HEK293 (cell line): ENCODE measurements at regions not wholly inside any gene's neighbourhood (a gene's known extent, or its start where the extent isn't known, plus 50 kb on each side); places are given as distances from the start of the nearest gene placed in this dataset.

Experiments
- CTCF ChIA-PET: fragments of 350-600 bp; formaldehyde crosslinking; extraction: SDS; loops from one replicate; lab custom pipeline; 2021; ENCODE audit warnings: antibody characterized with exemption; lab: Yijun Ruan, JAX
- POLR2A ChIA-PET: fragments of 300-600 bp; formaldehyde crosslinking; extraction: SDS; loops from one replicate; lab custom pipeline; 2020; ENCODE audit warnings: antibody characterized with exemption, inconsistent platforms; lab: Yijun Ruan, JAX
- H3K27ac ChIP-seq: fragments of 200-500 bp; sonication (Bioruptor generic); 2 replicates; pipeline ENCODE4 v1.5.1; 2014; ENCODE audit warnings: low read depth, low read length, control low read depth, inconsistent platforms; ENCODE audit errors: extremely low read depth
- H3K36me3 ChIP-seq, 2 experiments: fragments of 200-500 bp in 1 of 2; sonication (Bioruptor generic) in 1 of 2; 1 replicate in 1 of 2; 2 replicates in 1 of 2; pipeline ENCODE4 v1.5.1; 2014 to 2017; ENCODE audit warnings: inconsistent platforms in 2 of 2, low read length in 2 of 2; ENCODE audit not compliant: control insufficient read depth in 2 of 2, insufficient read depth in 1 of 2
- H3K4me1 ChIP-seq: fragments of 200-500 bp; sonication (Bioruptor generic); 2 replicates; pipeline ENCODE4 v1.5.1; 2014; ENCODE audit warnings: mild to moderate bottlenecking, low read length, inconsistent platforms; ENCODE audit not compliant: control insufficient read depth, insufficient read depth
- H3K4me3 ChIP-seq: 2 replicates; pipeline ENCODE4 v1.5.1; 2011; ENCODE audit warnings: low read depth, mild to moderate bottlenecking, control low read depth, low read length, moderate library complexity
- H3K9me3 ChIP-seq: fragments of 200-500 bp; sonication (Bioruptor generic); 2 replicates; pipeline ENCODE4 v1.5.1; 2014; ENCODE audit warnings: low read depth, low read length, inconsistent platforms; ENCODE audit not compliant: control insufficient read depth, insufficient read depth
- HOXD13 ChIP-seq: sonication (generic); formaldehyde crosslinking; IDR thresholded peaks from 2 replicates; pipeline ENCODE4 v1.8.0; 2022; ENCODE audit warnings: missing genetic modification reagents, borderline replicate concordance
- KLF10 ChIP-seq: fragments of 450-650 bp; IDR thresholded peaks from 2 replicates; pipeline ENCODE4 v1.5.1; 2018; ENCODE audit warnings: missing biosample characterization, mild to moderate bottlenecking, missing genetic modification characterization
- KLF17 ChIP-seq: fragments of 450-650 bp; formaldehyde crosslinking; IDR thresholded peaks from 2 replicates; pipeline ENCODE4 v1.5.1; 2016; ENCODE audit warnings: missing biosample characterization, missing genetic modification characterization
- KLF8 ChIP-seq: fragments of 450-650 bp; formaldehyde crosslinking; IDR thresholded peaks from 2 replicates; pipeline ENCODE4 v1.5.1; 2016; ENCODE audit warnings: missing biosample characterization, missing genetic modification characterization
- ZBTB49 ChIP-seq: fragments of 450-650 bp; formaldehyde crosslinking; IDR thresholded peaks from 2 replicates; pipeline ENCODE4 v1.5.1; 2016; ENCODE audit warnings: missing biosample characterization, missing genetic modification characterization, low read depth
- ZFP3 ChIP-seq: fragments of 450-650 bp; formaldehyde crosslinking; IDR thresholded peaks from 2 replicates; pipeline ENCODE4 v1.5.1; 2016; ENCODE audit warnings: low read depth, missing biosample characterization, missing genetic modification characterization
- ZFP69B ChIP-seq: fragments of 450-650 bp; formaldehyde crosslinking; IDR thresholded peaks from 2 replicates; pipeline ENCODE4 v1.5.1; 2016; ENCODE audit warnings: missing biosample characterization, missing genetic modification characterization
- ZNF184 ChIP-seq: fragments of 450-650 bp; IDR thresholded peaks from 2 replicates; pipeline ENCODE4 v1.5.1; 2018; ENCODE audit warnings: missing biosample characterization, mild to moderate bottlenecking, missing genetic modification characterization
- ZNF302 ChIP-seq: fragments of 450-650 bp; formaldehyde crosslinking; IDR thresholded peaks from 2 replicates; pipeline ENCODE4 v1.5.1; 2016; ENCODE audit warnings: missing biosample characterization, missing genetic modification characterization, low read depth
- ZNF311 ChIP-seq: fragments of 450-650 bp; formaldehyde crosslinking; IDR thresholded peaks from 2 replicates; pipeline ENCODE4 v1.5.1; 2017; ENCODE audit warnings: missing biosample characterization, missing genetic modification characterization, borderline replicate concordance
- ZNF654 ChIP-seq: fragments of 450-650 bp; formaldehyde crosslinking; IDR thresholded peaks from 2 replicates; pipeline ENCODE4 v1.5.1; 2016; ENCODE audit warnings: low read depth, missing biosample characterization, missing genetic modification characterization
- ZNF777 ChIP-seq: fragments of 450-650 bp; formaldehyde crosslinking; IDR thresholded peaks from 2 replicates; pipeline ENCODE4 v1.5.1; 2017; ENCODE audit warnings: missing biosample characterization, missing genetic modification characterization, borderline replicate concordance
- ZNF791 ChIP-seq: fragments of 450-650 bp; formaldehyde crosslinking; IDR thresholded peaks from 2 replicates; pipeline ENCODE4 v1.5.1; 2016; ENCODE audit warnings: missing biosample characterization, missing genetic modification characterization
- ZSCAN16 ChIP-seq: fragments of 450-650 bp; formaldehyde crosslinking; IDR thresholded peaks from 2 replicates; pipeline ENCODE4 v1.5.1; 2016; ENCODE audit warnings: missing biosample characterization, missing genetic modification characterization
- ZSCAN30 ChIP-seq: fragments of 450-650 bp; IDR thresholded peaks from 2 replicates; pipeline ENCODE4 v1.5.1; 2018; ENCODE audit warnings: missing biosample characterization, mild to moderate bottlenecking, missing genetic modification characterization, moderate library complexity
- TF ChIP-seq, protein P1 (sequence below): fragments of 450-650 bp; formaldehyde crosslinking; optimal IDR thresholded peaks from 2 replicates; pipeline ENCODE3; 2016; ENCODE audit warnings: missing biosample characterization, mild to moderate bottlenecking, missing genetic modification characterization
- TF ChIP-seq, protein P2 (sequence below): fragments of 450-650 bp; formaldehyde crosslinking; IDR thresholded peaks from 2 replicates; pipeline ENCODE4 v1.5.1; 2016; ENCODE audit warnings: missing biosample characterization, missing genetic modification characterization

DNA sequence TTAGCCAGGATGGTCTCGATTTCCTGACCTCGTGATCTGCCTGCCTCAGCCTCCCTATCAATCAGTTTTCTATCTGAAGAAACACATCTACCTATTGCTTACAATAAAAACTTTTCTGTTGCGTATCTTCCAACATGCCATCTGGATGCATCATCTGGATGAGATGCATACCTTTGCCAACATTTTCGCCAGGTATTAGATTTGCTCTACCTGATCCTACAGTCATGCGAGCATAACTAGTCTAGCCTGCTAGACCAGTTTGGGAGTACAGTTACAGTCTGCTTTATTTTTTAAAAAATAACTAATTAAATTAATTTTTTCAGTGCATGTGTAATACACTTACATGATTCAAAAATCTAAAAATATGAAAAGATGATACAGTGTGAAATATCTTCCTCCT, 334.0 kb upstream of the MEX3C start (continued):
- TF ChIP-seq ZBTB49, result no peak
- TF ChIP-seq, protein P1, sequence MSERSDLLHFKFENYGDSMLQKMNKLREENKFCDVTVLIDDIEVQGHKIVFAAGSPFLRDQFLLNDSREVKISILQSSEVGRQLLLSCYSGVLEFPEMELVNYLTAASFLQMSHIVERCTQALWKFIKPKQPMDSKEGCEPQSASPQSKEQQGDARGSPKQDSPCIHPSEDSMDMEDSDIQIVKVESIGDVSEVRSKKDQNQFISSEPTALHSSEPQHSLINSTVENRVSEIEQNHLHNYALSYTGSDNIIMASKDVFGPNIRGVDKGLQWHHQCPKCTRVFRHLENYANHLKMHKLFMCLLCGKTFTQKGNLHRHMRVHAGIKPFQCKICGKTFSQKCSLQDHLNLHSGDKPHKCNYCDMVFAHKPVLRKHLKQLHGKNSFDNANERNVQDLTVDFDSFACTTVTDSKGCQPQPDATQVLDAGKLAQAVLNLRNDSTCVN, result no peak
- TF ChIP-seq KLF17 (tag by site-specific recombination), result no peak
- TF ChIP-seq ZNF777 (tag by site-specific recombination), result no peak

DNA sequence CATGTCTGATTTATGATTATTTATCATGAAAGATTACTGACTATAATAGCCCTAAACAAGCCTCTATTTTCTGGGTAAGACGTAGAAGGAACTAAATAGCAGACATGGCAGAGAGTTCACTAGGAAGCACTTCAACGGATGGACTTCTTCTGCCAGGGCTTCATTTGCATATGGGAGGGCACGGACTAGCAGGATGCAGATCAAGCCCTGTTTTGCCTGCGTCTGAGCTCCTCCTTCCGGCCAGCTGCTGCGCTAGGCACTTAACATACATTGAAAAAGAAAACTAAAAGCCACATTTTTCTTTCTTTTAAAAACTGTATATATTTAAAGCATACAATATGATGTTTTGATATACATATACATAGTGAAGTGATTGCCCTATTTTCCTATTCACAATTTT, 340.0 kb upstream of the MEX3C start:
- Histone ChIP-seq H3K4me1 (no peaks in the 10 kb centered on the region), H3K9me3 (no peaks in the 10 kb centered on the region), H3K36me3 (no peaks in the 10 kb centered on the region), H3K27ac (no peak overlapping the region), H3K4me3 (no peak overlapping the region)
- CTCF ChIA-PET, result interaction anchor here (0.5 to 0.6 kb wide), 2 partner anchors 74 to 110 kb away, joined by 3 read pairs; no protein-coding TSS in a partner anchor
- POLR2A ChIA-PET, result no interaction called here
- TF ChIP-seq ZNF302 (tag by site-specific recombination), result no peak
- TF ChIP-seq ZNF654 (tag by site-specific recombination), result peak; percentile 26; the same call in 1 of the 2 replicates
- TF ChIP-seq KLF10, result no peak
- no peak for TF ChIP-seq ZFP69B
- TF ChIP-seq ZNF184 (tag by site-specific recombination), result no peak
- no peak for TF ChIP-seq ZSCAN30 (tag by site-specific recombination)
- TF ChIP-seq, protein P2, sequence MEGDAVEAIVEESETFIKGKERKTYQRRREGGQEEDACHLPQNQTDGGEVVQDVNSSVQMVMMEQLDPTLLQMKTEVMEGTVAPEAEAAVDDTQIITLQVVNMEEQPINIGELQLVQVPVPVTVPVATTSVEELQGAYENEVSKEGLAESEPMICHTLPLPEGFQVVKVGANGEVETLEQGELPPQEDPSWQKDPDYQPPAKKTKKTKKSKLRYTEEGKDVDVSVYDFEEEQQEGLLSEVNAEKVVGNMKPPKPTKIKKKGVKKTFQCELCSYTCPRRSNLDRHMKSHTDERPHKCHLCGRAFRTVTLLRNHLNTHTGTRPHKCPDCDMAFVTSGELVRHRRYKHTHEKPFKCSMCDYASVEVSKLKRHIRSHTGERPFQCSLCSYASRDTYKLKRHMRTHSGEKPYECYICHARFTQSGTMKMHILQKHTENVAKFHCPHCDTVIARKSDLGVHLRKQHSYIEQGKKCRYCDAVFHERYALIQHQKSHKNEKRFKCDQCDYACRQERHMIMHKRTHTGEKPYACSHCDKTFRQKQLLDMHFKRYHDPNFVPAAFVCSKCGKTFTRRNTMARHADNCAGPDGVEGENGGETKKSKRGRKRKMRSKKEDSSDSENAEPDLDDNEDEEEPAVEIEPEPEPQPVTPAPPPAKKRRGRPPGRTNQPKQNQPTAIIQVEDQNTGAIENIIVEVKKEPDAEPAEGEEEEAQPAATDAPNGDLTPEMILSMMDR, result peak; percentile 30; the same call in 1 of the 2 replicates

- POLR2A ChIA-PET, result no interaction called here
- Histone ChIP-seq H3K4me3 (no peak overlapping the region), H3K27ac (no peak overlapping the region), H3K9me3 (no peaks in the 10 kb centered on the region), H3K36me3 (no peaks in the 10 kb centered on the region)
- CTCF ChIA-PET, result no interaction called here
- TF ChIP-seq ZNF302 (tag by site-specific recombination) (no peak), KLF8 (tag by site-specific recombination) (no peak), ZFP3 (tag by site-specific recombination) (no peak), ZNF311 (tag by site-specific recombination) (no peak), ZSCAN16 (tag by site-specific recombination) (no peak), ZNF791 (tag by site-specific recombination) (no peak), HOXD13 (CRISPR knock-in tag) (no peak)
- TF ChIP-seq, all 188 proteins: peak for 0
- no peaks in the 10 kb centered on the region for H3K4me1 ChIP-seq
Observed at GRCh38 chr18:51540562-51540961, 343.1 kb upstream of the MEX3C start.
